ENCODE measurements at regions not wholly inside any gene's neighbourhood (a gene's known extent, or its start where the extent isn't known, plus 50 kb on each side); places are given as distances from the start of the nearest gene placed in this dataset.

GRCh38 chr7:41065663-41066062, 637.2 kb downstream of the INHBA start:
- FAIRE-seq: no peak
- Histone ChIP-seq H2BK5ac (ENCODE audit: low read depth, low read length) (no peak overlapping the region), H3K4me3 (ENCODE audit: extremely low read depth in 1 of 4, insufficient read depth in 2 of 4, low read depth in 3 of 4, low read length in 4 of 4) (no peak overlapping the region), H4K20me1 (replicated peaks in 1 of 2; ENCODE audit: control insufficient read depth in 1 of 2, insufficient read depth in 2 of 2, low read length in 2 of 2) (no peaks in the 10 kb centered on the region), H3K14ac (ENCODE audit: insufficient read length) (no peak overlapping the region), H3K27ac (ENCODE audit: low read depth, low read length) (no peak overlapping the region), H3K79me2 (ENCODE audit: control insufficient read depth in 1 of 2, insufficient read depth in 2 of 2, low read length in 2 of 2) (no peaks in the 10 kb centered on the region), H3K18ac (ENCODE audit: extremely low read depth, low read length) (no peak overlapping the region), H3K9me3 (ENCODE audit: insufficient read depth in 2 of 2, low read depth in 1 of 2, low read length in 1 of 2) (no peaks in the 10 kb centered on the region), H3K23me2 (ENCODE audit: low read depth, low read length) (no peaks in the 10 kb centered on the region), H3K79me1 (ENCODE audit: low read depth, low read length) (no peaks in the 10 kb centered on the region), H4K91ac (replicated peaks; ENCODE audit: insufficient read length, low read length) (no peak overlapping the region), H4K8ac (ENCODE audit: extremely low read depth, insufficient read depth, low read length) (no peak overlapping the region), H3K9ac (replicated peaks in 1 of 4; ENCODE audit: extremely low read depth in 1 of 4, low read depth in 3 of 4, low read length in 3 of 4) (no peak overlapping the region), H4K5ac (ENCODE audit: insufficient read length, low read depth, low read length) (no peak overlapping the region), H3K56ac (replicated peaks; ENCODE audit: insufficient read length, low read depth, low read length) (no peak overlapping the region), H2BK12ac (ENCODE audit: low read depth, low read length) (no peak overlapping the region), H3K4me1 (replicated peaks in 1 of 4; ENCODE audit: control insufficient read depth in 3 of 4, insufficient read depth in 4 of 4, low read length in 3 of 4) (no peaks in the 10 kb centered on the region), H2BK20ac (ENCODE audit: low read length) (no peak overlapping the region), H2BK120ac (replicated peaks; ENCODE audit: low read depth, low read length) (no peak overlapping the region), H2AFZ (ENCODE audit: low read length) (no peak overlapping the region), H3K4ac (replicated peaks; ENCODE audit: insufficient read length, low read depth, low read length) (no peak overlapping the region), H3K27me3 (replicated peaks in 1 of 4; ENCODE audit: control insufficient read depth in 3 of 4, extremely low read depth in 1 of 4, insufficient read depth in 3 of 4, low read length in 3 of 4) (peaks cover 3 to 8% (median 7%) of the 10 kb centered on the region in 4 experiments; a peak in 6 of 7 replicates), H2BK15ac (ENCODE audit: low read length) (no peak overlapping the region), H3K36me3 (ENCODE audit: control insufficient read depth in 2 of 4, insufficient read depth in 4 of 4, low read length in 3 of 4) (no peaks in the 10 kb centered on the region), H3K23ac (ENCODE audit: insufficient read length) (no peak overlapping the region), H3K4me2 (ENCODE audit: insufficient read depth in 1 of 2, low read depth in 2 of 2, low read length in 2 of 2) (no peak overlapping the region), H2AK5ac (ENCODE audit: low read depth, low read length) (no peak overlapping the region)
- POLR2A ChIA-PET (ENCODE audit: partially characterized antibody): no interaction called here
- WGBS, 2 experiments (ENCODE audit: extremely low coverage in 1 of 2, insufficient coverage in 1 of 2, insufficient read length in 1 of 2, insufficient replicate concordance in 2 of 2, low coverage in 1 of 2, low lambda C conversion rate in 2 of 2, missing lambda C conversion rate in 1 of 2): 94% methylated on average over 4 of the region's 4 CpGs; no CpG with 5 or more reads in 1 of the 2 experiments
- TF ChIP-seq TAF1 (IDR thresholded peaks at IDR 0.05; ENCODE audit: low read depth, low read length) (no peak), TBP (IDR thresholded peaks at IDR 0.05; ENCODE audit: low read depth, low read length) (no peak), KDM1A (IDR thresholded peaks at IDR 0.05; ENCODE audit: borderline replicate concordance, low read length) (no peak), CHD2 (IDR thresholded peaks at IDR 0.05; ENCODE audit: low read length) (no peak), SP1 (IDR thresholded peaks at IDR 0.05; ENCODE audit: low read depth, low read length) (no peak), SIX5 (IDR thresholded peaks at IDR 0.05; ENCODE audit: low read depth, low read length) (no peak)
- DNase-seq (ENCODE audit: low read depth in 1 of 2, low spot score in 2 of 2): no peak
- CTCF ChIA-PET (ENCODE audit: partially characterized antibody): interaction anchor here (2.7 kb wide), 1 partner anchor 62 kb away, joined by 9 read pairs; no protein-coding TSS in a partner anchor
